Fibroblast of skin of abdomen (primary cell): ENCODE measurements at regions not wholly inside any gene's neighbourhood (a gene's known extent, or its start where the extent isn't known, plus 50 kb on each side); places are given as distances from the start of the nearest gene placed in this dataset.
A peak's percentile ranks its signal among the peaks of the same experiment; 100 is the strongest.
"Not testable (repeated sequence)": the region's sequence is repeated elsewhere in the genome, so short reads cannot be mapped to it uniquely, and the experiment has no call there.

ENCODE experiments used
- DNase-seq: peaks from one replicate; pipeline ENCODE4 v3.0.0-alpha.2; 2013

DNA sequence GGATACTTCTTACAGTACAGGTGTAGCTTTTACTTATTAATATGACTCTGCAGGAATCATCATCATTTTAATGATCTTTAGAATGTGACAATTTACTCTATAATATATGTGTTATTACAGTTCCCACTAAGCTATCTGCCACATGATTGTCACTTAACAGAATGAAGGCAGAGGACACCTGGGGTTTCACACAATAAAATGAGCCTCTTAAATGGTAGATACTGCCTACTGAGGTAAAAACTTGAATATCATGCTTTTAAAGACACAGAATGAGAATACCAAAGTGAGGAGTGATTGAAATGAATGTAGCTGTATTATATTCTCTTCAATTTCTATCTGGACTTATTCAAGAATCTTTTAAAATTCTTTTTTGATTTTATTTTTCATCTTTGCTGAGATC lies 1255.3 kb upstream of the LRRN3 start:
- DNase-seq, result no peak

- DNase-seq, result peak; percentile 23
These were observed 1254.9 kb upstream of the LRRN3 start for GRCh38 chr7:109836016-109836415.

DNA sequence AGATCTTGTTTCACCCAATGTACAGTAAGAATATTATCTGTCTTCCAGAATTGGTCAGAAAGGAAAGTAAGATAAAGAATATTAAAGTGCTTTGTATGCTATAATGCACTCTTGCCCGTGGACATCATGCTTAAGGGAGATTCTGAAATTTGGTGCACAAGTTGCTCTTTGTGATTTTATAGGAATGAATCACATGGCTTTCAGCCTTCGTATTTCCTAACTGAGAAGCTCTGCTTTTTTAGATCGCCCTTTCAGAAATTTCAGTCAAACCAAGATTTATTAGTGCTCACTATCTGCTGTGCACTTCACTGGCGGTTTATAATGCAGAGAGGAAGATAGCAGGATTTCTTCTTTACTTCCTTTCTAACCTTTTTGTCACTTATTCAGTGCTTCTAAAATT lies 1248.5 kb upstream of the LRRN3 start:
- no peak for DNase-seq

DNA sequence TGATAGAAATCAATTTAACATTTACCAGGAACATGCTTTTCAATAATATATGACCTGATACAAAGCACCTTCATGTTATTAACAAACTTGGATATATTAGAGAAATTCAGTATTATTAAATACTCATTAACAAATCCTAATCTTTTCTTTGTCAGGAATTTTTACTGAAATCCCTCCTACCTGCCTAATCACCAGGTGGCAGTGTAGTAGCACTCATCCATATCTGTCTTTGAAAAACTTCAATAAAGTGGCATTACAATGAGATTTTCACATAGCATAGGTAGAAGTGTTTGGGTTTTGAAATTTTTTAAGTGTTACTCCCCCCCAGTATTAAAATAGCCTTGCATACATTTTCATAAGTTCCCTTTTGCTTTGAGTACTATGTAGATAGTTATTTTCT lies 1246.6 kb upstream of the LRRN3 start:
- no peak for DNase-seq

- DNase-seq, result no peak
These were observed 1226.7 kb upstream of the LRRN3 start for GRCh38 chr7:109864230-109864629.

DNA sequence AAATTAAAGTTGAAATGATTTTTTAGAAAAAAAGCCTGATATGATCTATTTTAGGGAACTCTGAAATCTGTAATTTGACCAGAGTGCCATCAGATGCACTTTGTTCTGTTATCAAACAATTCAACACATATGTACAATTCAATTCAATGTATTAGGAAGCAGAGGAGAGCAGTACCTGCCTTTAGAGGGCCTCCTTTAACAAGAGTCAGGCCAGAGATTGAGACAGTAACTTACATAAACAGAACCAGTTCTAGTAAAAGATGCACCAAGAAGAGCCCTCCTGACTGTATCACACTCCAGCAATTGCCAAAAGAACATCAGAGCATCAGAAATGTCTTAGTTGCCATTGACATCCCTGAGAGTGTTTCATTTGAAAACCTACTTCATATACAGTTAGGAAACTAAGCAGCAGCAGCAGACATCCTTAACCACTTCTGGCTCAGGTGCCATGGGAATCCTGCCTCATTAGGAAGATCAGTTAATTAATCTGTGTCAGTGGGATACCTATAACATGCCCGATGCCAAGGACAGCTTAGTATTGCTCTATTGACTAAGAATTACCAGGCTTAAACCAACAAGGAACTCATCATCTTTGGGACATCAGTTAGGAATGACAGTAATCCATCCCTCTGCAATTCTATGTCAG lies 1222.6 kb upstream of the LRRN3 start:
- no peak for DNase-seq

- no peak for DNase-seq
These were observed 1217.6 kb upstream of the LRRN3 start for GRCh38 chr7:109873296-109873695.

DNA sequence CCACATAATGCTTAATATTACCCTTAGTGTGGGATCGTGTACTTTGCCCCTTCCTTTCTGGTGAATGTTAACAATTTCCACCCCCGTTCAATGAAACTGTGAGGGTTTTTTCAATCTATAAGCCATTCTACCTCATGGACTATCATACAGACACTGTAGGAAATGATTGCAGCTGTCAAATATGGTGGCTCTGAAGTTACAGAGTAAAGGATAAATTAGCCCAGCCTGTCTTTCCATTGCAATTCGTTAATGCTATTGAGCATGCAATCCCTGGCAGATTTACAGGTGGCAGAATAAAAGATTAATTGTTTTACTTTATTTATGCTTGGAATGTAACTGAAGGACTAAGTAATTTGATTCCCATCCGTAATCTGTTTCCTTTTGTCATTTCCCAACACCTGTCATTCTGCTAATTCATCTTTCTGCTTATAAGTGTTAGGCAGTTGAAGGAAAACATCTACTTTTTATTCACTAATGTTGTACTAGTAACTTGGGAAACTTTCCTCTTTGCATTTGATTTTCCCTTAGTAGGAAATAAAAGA lies 1211.6 kb upstream of the LRRN3 start:
- DNase-seq, result no peak

GRCh38 chr7:109890622-109891021 lies 1200.3 kb upstream of the LRRN3 start:
- no peak for DNase-seq

GRCh38 chr7:109893231-109893630 lies 1197.7 kb upstream of the LRRN3 start:
- no peak for DNase-seq

DNA sequence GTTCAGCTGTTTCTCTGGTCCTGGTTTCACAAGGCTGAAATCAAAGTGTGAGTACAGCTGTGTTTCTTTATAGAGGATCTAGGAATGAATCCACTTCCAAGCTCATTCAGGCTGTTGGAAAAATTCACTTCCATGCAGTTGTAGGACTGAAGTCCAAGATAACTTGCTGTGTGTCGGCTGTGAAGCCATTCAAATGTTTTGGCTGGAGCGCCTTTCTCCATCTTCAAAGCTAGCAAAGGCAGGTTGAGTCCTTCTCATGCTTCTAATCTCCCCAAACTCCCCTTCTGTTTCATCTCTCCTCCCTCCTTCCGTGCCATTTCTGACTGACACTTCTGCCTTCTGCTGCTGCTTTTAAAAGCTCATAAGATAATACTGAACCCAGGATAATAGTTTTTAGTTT lies 1195.4 kb upstream of the LRRN3 start:
- DNase-seq, result no peak

- DNase-seq, result peak; percentile 83
These were observed 1189.0 kb upstream of the LRRN3 start for GRCh38 chr7:109901926-109902325.

- not testable (repeated sequence) for DNase-seq
These were observed 1185.4 kb upstream of the LRRN3 start for GRCh38 chr7:109905368-109906065.

DNA sequence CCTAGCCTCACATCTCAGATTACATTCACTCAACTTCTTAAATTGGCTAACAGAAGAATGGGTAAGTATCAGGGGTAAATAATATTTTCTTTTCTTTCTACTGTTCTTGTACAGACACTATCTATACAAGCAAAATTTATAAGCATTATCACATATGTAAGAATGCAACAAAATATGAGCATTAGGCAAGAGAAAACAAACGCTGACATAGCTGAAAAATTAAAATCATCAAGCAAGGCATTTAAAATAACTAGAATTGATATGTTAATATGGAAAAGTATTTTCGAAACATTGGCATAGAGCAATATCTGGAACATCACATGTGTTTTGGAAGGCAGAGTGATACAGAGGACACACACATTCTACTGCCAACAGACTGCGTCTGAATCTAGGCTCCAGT lies 1175.3 kb upstream of the LRRN3 start:
- no peak for DNase-seq

- no peak for DNase-seq
These were observed 1164.2 kb upstream of the LRRN3 start for GRCh38 chr7:109926738-109927137.

DNA sequence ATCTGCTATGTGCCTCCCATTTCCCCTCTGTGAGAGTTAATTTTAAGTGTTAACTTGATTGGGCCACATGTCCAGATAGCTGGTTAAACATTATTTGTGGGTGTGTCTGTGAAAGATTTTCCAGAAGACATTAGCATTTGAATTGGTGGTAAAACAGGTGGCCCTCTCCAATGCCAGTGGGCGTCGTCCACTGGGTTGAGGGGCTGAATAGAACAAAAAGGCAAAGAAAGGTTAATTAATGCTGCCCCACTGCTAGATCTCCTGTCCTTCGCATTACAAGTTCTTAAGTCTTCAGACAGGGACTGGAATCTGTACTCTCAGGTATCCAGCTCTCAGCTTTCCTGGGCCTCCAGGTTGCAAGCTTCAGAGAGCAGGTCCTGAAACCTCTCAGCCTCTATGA lies 1160.9 kb upstream of the LRRN3 start:
- no peak for DNase-seq

- no peak for DNase-seq
These were observed 1151.7 kb upstream of the LRRN3 start for GRCh38 chr7:109939207-109939606.

- DNase-seq, result no peak
These were observed 1145.0 kb upstream of the LRRN3 start for GRCh38 chr7:109945820-109946518.

GRCh38 chr7:109950256-109950655 lies 1140.7 kb upstream of the LRRN3 start:
- no peak for DNase-seq

- DNase-seq, result no peak
These were observed 1139.9 kb upstream of the LRRN3 start for GRCh38 chr7:109950821-109951564.

DNA sequence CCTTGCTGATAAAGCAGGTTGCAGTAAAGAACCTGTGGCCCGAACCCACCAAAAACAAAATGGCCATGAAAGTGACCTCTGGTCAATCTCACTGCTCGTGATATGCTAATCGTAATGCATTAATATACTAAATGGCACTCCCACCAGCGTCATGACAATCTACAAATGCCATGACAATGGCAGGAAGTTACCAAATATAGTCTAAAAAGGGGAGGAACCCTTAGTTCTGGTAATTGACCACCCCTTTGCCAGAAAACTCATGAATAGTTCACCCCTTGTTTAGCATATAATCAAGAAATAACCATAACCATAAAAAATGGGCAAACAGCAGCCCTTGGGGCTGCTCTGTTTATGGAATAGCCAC lies 1139.4 kb upstream of the LRRN3 start:
- DNase-seq, result no peak

DNA sequence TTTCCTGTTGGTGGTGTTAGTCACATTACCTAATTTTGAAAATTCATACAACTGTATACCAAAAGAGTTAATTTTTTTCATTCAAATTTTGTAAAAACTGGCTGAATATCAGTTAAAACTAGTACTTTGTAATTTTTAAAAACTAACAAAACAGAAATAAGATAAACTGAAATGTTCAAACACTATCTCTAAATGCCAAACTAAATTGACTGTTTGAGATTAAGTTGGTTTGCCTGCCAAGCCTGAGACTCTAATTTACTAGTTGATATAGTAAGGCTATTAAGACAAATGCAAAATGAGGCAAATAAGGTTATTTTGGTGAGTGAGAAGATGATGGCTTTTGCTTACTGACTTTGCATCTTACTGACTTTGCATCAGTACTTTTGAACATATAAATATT lies 1134.9 kb upstream of the LRRN3 start:
- DNase-seq, result no peak

- DNase-seq, result no peak
These were observed 1134.0 kb upstream of the LRRN3 start for GRCh38 chr7:109956916-109957315.
